ENCODE measurements at regions not wholly inside any gene's neighbourhood (a gene's known extent, or its start where the extent isn't known, plus 50 kb on each side); places are given as distances from the start of the nearest gene placed in this dataset.

DNA sequence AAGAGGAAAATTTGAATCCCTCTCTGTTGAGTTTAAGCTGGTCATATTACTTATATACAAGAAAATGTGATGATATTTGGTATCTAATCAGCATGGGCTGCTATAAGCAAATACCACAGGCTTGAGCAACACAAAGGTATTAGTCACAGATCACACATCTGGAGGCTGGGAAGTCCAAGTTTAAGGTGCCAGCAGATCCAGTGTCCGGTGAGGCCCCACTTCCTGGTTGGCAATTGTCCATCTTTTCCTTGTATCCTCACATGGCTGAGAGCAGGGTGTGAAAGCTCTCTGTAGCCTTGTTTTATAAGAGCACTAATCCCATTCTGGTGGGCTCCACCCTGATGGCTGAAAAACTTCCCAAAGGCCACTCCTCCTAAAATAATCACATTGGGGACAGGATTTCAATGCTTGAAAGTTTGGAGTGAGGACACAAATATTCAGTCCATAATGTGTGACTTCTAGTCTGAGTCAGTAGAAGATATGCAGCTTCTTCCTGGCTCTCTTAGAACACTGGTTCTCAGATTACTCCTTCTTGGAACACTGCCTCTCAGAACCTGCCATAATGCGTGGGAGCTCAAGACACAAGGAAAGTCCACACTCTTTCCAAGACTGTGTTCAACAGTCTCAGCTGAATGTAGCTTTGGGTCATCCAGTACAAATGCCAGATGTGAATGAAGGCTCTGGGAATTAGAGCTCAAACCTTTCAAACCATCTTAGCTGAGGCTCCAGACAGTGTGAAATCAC is 124.1 kb downstream of the PRDM9 start:
- no peak overlapping the region for H3K27ac ChIP-seq (ENCODE audit: low read depth, low read length)
- no peaks in the 10 kb centered on the region for H3K36me3 ChIP-seq (ENCODE audit: control insufficient read depth, insufficient read depth, low read length)

DNA sequence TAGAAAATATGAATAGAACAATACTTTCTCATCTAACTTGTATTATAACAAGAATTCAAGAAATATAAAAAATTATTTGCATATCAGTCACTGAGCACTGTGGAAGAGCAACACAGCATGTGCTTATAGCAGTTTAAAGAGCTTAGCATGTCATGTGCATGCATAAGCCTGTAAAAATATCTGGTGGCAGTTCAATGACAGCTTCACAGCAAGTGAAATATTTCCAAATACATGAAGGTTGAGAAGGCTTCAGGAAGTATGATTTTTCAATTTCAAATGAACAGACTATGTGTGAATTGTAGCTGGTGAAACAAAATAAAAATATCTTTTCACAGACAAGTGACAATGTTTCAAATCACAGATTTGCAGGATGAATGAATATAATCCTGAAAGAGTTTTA is 128.5 kb downstream of the PRDM9 start:
- no peak overlapping the region for H3K27ac ChIP-seq (ENCODE audit: low read depth, low read length)
- H3K9me3 ChIP-seq (ENCODE audit: control insufficient read depth, insufficient read depth, low read depth, low read length) = no peaks in the 10 kb centered on the region
- no peaks in the 10 kb centered on the region for H3K27me3 ChIP-seq (ENCODE audit: control insufficient read depth, insufficient read depth, low read length)
- H3K36me3 ChIP-seq (ENCODE audit: control insufficient read depth, insufficient read depth, low read length) = no peaks in the 10 kb centered on the region
- no peaks in the 10 kb centered on the region for H3K4me1 ChIP-seq (ENCODE audit: control insufficient read depth, insufficient read depth, low read length)
- H3K9ac ChIP-seq (ENCODE audit: low read length) = no peak overlapping the region
- H3K4me3 ChIP-seq (ENCODE audit: low read depth, low read length) = no peak overlapping the region

More for the DNA sequence above, 124.1 kb downstream of the PRDM9 start:
- Histone ChIP-seq H3K9me3 (ENCODE audit: control insufficient read depth, insufficient read depth, low read depth, low read length) (no peaks in the 10 kb centered on the region), H3K4me3 (ENCODE audit: low read depth, low read length) (no peak overlapping the region), H3K27me3 (ENCODE audit: control insufficient read depth, insufficient read depth, low read length) (no peaks in the 10 kb centered on the region), H3K9ac (ENCODE audit: low read length) (no peak overlapping the region), H3K4me1 (ENCODE audit: control insufficient read depth, insufficient read depth, low read length) (no peaks in the 10 kb centered on the region)

GRCh38 chr5:23639326-23639725 is 131.9 kb downstream of the PRDM9 start:
- no peaks in the 10 kb centered on the region for H3K27me3 ChIP-seq (ENCODE audit: control insufficient read depth, insufficient read depth, low read length)
- H3K36me3 ChIP-seq (ENCODE audit: control insufficient read depth, insufficient read depth, low read length) = no peaks in the 10 kb centered on the region
- no peak overlapping the region for H3K27ac ChIP-seq (ENCODE audit: low read depth, low read length)
- peaks cover 2% of the 10 kb centered on the region; the same call in 1 of the 2 replicates for H3K9me3 ChIP-seq (ENCODE audit: control insufficient read depth, insufficient read depth, low read depth, low read length)
- H3K4me1 ChIP-seq (ENCODE audit: control insufficient read depth, insufficient read depth, low read length) = no peaks in the 10 kb centered on the region
- no peak overlapping the region for H3K4me3 ChIP-seq (ENCODE audit: low read depth, low read length)
- H3K9ac ChIP-seq (ENCODE audit: low read length) = no peak overlapping the region

DNA sequence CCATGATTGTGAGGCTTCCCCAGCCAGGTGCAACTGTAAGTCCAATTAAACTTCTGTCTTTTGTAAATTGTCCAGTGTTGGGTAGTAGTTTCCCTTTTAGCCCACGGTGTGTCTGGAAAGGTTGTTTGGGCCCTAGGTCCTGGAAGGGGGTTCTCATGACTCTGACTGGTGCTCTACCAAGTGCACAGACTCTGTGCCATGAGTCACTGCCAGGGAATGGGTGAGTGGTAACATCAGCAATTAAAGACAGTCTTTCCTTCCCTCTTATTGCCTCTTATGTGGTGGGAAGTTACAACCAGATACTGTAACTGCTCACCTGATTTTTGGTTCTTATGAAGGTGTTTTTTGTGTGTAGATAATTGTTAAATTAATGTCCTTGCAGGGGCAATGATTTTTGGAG is 141.2 kb downstream of the PRDM9 start:
- no peak overlapping the region for H3K4me3 ChIP-seq (ENCODE audit: low read depth, low read length)
- H3K36me3 ChIP-seq (ENCODE audit: control insufficient read depth, insufficient read depth, low read length) = no peaks in the 10 kb centered on the region

GRCh38 chr5:23649594-23649993 is 142.2 kb downstream of the PRDM9 start:
- H3K4me3 ChIP-seq (ENCODE audit: low read depth, low read length) = no peak overlapping the region
- no peaks in the 10 kb centered on the region for H3K4me1 ChIP-seq (ENCODE audit: control insufficient read depth, insufficient read depth, low read length)
- H3K36me3 ChIP-seq (ENCODE audit: control insufficient read depth, insufficient read depth, low read length) = no peaks in the 10 kb centered on the region
- H3K27ac ChIP-seq (ENCODE audit: low read depth, low read length) = no peak overlapping the region
- no peaks in the 10 kb centered on the region for H3K27me3 ChIP-seq (ENCODE audit: control insufficient read depth, insufficient read depth, low read length)
- no peak overlapping the region for H3K9ac ChIP-seq (ENCODE audit: low read length)
- no peaks in the 10 kb centered on the region for H3K9me3 ChIP-seq (ENCODE audit: control insufficient read depth, insufficient read depth, low read depth, low read length)

More for the DNA sequence above, 141.2 kb downstream of the PRDM9 start:
- Histone ChIP-seq H3K9me3 (ENCODE audit: control insufficient read depth, insufficient read depth, low read depth, low read length) (no peaks in the 10 kb centered on the region), H3K27me3 (ENCODE audit: control insufficient read depth, insufficient read depth, low read length) (no peaks in the 10 kb centered on the region), H3K27ac (ENCODE audit: low read depth, low read length) (no peak overlapping the region), H3K4me1 (ENCODE audit: control insufficient read depth, insufficient read depth, low read length) (no peaks in the 10 kb centered on the region), H3K9ac (ENCODE audit: low read length) (no peak overlapping the region)

- no peak overlapping the region for H3K4me3 ChIP-seq (ENCODE audit: low read depth, low read length)
- H3K27me3 ChIP-seq (ENCODE audit: control insufficient read depth, insufficient read depth, low read length) = no peaks in the 10 kb centered on the region
- no peak overlapping the region for H3K9ac ChIP-seq (ENCODE audit: low read length)
- no peaks in the 10 kb centered on the region for H3K36me3 ChIP-seq (ENCODE audit: control insufficient read depth, insufficient read depth, low read length)
- no peaks in the 10 kb centered on the region for H3K4me1 ChIP-seq (ENCODE audit: control insufficient read depth, insufficient read depth, low read length)
- H3K9me3 ChIP-seq (ENCODE audit: control insufficient read depth, insufficient read depth, low read depth, low read length) = no peaks in the 10 kb centered on the region
- H3K27ac ChIP-seq (ENCODE audit: low read depth, low read length) = no peak overlapping the region
These were observed 148.3 kb downstream of the PRDM9 start for GRCh38 chr5:23655674-23656073.

- no peak overlapping the region for H3K4me3 ChIP-seq (ENCODE audit: low read depth, low read length)
- H3K4me1 ChIP-seq (ENCODE audit: control insufficient read depth, insufficient read depth, low read length) = no peaks in the 10 kb centered on the region
- no peak overlapping the region for H3K9ac ChIP-seq (ENCODE audit: low read length)
- no peaks in the 10 kb centered on the region for H3K27me3 ChIP-seq (ENCODE audit: control insufficient read depth, insufficient read depth, low read length)
- H3K36me3 ChIP-seq (ENCODE audit: control insufficient read depth, insufficient read depth, low read length) = no peaks in the 10 kb centered on the region
- 0 out of 2 replicates have a peak, but pooled peaks cover 5% of the 10 kb centered on the region for H3K9me3 ChIP-seq (ENCODE audit: control insufficient read depth, insufficient read depth, low read depth, low read length)
- no peak overlapping the region for H3K27ac ChIP-seq (ENCODE audit: low read depth, low read length)
These were observed 168.0 kb downstream of the PRDM9 start for GRCh38 chr5:23675456-23675855.

DNA sequence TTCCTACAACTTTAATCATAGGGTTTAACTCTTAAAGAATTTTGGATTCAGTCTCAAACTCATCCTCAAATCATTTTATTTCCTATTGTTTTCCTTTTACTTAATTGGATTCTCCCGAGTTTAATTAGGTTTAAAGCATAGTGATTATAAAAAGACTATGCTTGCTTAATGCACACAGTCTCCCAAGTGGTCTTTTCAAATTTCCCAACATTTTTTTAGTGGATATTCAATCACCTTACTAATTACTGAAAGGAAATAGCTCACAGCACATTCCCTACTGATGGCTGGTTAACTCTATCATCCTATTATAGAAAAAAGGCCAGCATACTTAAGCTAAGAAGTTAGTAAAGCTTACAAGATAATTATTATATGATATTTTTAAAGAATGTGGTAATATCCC is 170.6 kb downstream of the PRDM9 start:
- Histone ChIP-seq H3K4me3 (ENCODE audit: low read depth, low read length) (no peak overlapping the region), H3K36me3 (ENCODE audit: control insufficient read depth, insufficient read depth, low read length) (no peaks in the 10 kb centered on the region), H3K9ac (ENCODE audit: low read length) (no peak overlapping the region), H3K27ac (ENCODE audit: low read depth, low read length) (no peak overlapping the region), H3K4me1 (ENCODE audit: control insufficient read depth, insufficient read depth, low read length) (no peaks in the 10 kb centered on the region), H3K9me3 (ENCODE audit: control insufficient read depth, insufficient read depth, low read depth, low read length) (0 out of 2 replicates have a peak, but pooled peaks cover 5% of the 10 kb centered on the region), H3K27me3 (ENCODE audit: control insufficient read depth, insufficient read depth, low read length) (no peaks in the 10 kb centered on the region)

GRCh38 chr5:23684103-23684502 is 176.7 kb downstream of the PRDM9 start:
- no peaks in the 10 kb centered on the region for H3K27me3 ChIP-seq (ENCODE audit: control insufficient read depth, insufficient read depth, low read length)
- H3K36me3 ChIP-seq (ENCODE audit: control insufficient read depth, insufficient read depth, low read length) = no peaks in the 10 kb centered on the region
- no peak overlapping the region for H3K9ac ChIP-seq (ENCODE audit: low read length)
- no peaks in the 10 kb centered on the region for H3K4me1 ChIP-seq (ENCODE audit: control insufficient read depth, insufficient read depth, low read length)
- no peaks in the 10 kb centered on the region for H3K9me3 ChIP-seq (ENCODE audit: control insufficient read depth, insufficient read depth, low read depth, low read length)
- H3K4me3 ChIP-seq (ENCODE audit: low read depth, low read length) = no peak overlapping the region
- no peak overlapping the region for H3K27ac ChIP-seq (ENCODE audit: low read depth, low read length)

DNA sequence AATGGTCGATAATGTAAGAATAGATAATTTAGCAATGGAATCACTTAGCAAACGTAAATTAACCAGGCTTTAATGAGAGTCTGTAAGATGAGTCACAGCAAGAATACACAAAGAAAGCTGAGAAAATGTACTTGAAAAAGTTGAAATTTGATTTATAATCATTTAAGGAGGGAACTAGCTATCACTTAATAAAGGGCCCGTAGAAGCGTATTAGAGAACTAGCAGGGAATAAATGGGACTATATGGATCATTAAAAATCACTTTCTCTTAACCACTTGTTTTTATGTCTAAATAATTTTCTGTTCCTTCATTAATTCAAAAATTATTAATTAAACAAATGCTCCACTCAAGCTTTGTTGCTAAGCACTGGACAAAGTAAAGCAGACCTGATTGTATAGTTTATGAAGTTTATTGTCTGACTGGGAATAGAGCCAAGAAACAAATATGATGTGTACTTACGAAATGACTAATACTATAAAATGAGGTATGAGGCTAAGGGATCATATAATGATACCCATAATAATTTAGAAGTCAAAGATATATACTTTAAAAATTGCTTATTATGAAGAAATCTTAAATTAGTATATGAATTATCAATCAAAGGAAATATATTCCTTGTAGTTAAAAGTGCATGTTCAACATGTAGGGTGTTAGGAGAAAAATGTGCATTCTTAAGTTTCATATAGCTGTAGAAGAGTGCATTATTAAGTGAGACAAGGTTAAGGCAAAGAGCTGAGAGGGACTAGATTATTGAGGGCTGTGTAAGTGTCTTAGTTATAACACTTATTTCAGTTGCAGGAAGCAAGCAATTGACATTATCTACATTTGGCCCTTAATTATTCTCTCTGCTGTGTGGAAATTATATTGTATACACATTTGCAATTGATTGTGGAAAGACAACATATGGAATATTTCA is 196.8 kb downstream of the PRDM9 start:
- Histone ChIP-seq H3K36me3 (ENCODE audit: control insufficient read depth, insufficient read depth, low read length) (no peaks in the 10 kb centered on the region), H3K27ac (ENCODE audit: low read depth, low read length) (no peak overlapping the region)

DNA sequence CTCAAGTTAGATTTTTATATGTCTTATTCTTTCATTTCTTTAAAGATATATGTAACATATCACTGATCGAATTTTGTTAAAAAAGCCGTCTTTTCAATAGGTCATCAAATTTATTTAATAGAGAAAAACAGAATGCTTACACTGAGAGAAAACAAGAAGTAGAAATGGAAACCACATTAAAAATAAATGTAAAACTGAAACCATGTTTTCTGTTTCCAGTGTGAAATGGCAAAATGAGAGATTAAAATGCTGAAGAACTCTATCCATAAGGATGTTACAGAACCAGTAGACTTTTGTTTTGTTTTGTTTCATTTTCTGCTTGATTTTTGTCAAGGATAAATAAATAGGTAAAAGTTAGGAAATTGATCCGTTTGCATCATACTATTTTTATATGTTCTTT is 210.1 kb downstream of the PRDM9 start:
- H3K4me3 ChIP-seq (ENCODE audit: low read depth, low read length) = no peak overlapping the region
- H3K36me3 ChIP-seq (ENCODE audit: control insufficient read depth, insufficient read depth, low read length) = no peaks in the 10 kb centered on the region
- H3K9ac ChIP-seq (ENCODE audit: low read length) = no peak overlapping the region
- no peaks in the 10 kb centered on the region for H3K4me1 ChIP-seq (ENCODE audit: control insufficient read depth, insufficient read depth, low read length)
- no peak overlapping the region for H3K27ac ChIP-seq (ENCODE audit: low read depth, low read length)
- H3K27me3 ChIP-seq (ENCODE audit: control insufficient read depth, insufficient read depth, low read length) = no peaks in the 10 kb centered on the region
- H3K9me3 ChIP-seq (ENCODE audit: control insufficient read depth, insufficient read depth, low read depth, low read length) = no peaks in the 10 kb centered on the region; the same call in 1 of the 2 replicates

More for the DNA sequence above, 196.8 kb downstream of the PRDM9 start:
- no peak overlapping the region for H3K9ac ChIP-seq (ENCODE audit: low read length)
- H3K9me3 ChIP-seq (ENCODE audit: control insufficient read depth, insufficient read depth, low read depth, low read length) = no peaks in the 10 kb centered on the region
- H3K4me3 ChIP-seq (ENCODE audit: low read depth, low read length) = no peak overlapping the region
- H3K4me1 ChIP-seq (ENCODE audit: control insufficient read depth, insufficient read depth, low read length) = no peaks in the 10 kb centered on the region
- no peaks in the 10 kb centered on the region for H3K27me3 ChIP-seq (ENCODE audit: control insufficient read depth, insufficient read depth, low read length)
